ENCODE measurements at regions not wholly inside any gene's neighbourhood (a gene's known extent, or its start where the extent isn't known, plus 50 kb on each side); places are given as distances from the start of the nearest gene placed in this dataset.

- TF ChIP-seq CTCF (IDR thresholded peaks at IDR 0.05): no peak
- no peak for TF ChIP-seq POLR2A (IDR thresholded peaks at IDR 0.05)
These were observed 128.2 kb downstream of the SLC7A11 start for GRCh38 chr4:138113819-138114400.

Data from testis (tissue), 2 donors.